HepG2 (cell line): ENCODE measurements at regions not wholly inside any gene's neighbourhood (a gene's known extent, or its start where the extent isn't known, plus 50 kb on each side); places are given as distances from the start of the nearest gene placed in this dataset.

ENCODE experiments used
- ATAC-seq: fragments of 200-7000 bp; cut with Tn5 transposase; 3 replicates; pipeline ENCODE4 v1.9.1; 2020; ENCODE audit warnings: mild to moderate bottlenecking, moderate library complexity
- BruUV-seq: library from RNA; stranded (reverse); fragments of 400-500 nt; replicated peaks from 2 replicates; lab custom pipeline; 2021; lab: Mats Ljungman, UMichigan
- CTCF ChIA-PET: fragments of 300-600 bp; formaldehyde crosslinking; extraction: SDS; loops from one replicate; lab custom pipeline; 2021; ENCODE audit warnings: low total read pairs, inconsistent platforms, low intra/inter-chr PET ratio; lab: Yijun Ruan, JAX
- POLR2A ChIA-PET: fragments of 350-600 bp; sonication (Branson Sonifier 250); formaldehyde crosslinking; loops from one replicate; lab custom pipeline; 2020; ENCODE audit warnings: antibody characterized with exemption, inconsistent platforms; lab: Yijun Ruan, JAX
- DNase-seq: peaks from one replicate; pipeline ENCODE4 v3.0.0-alpha.2; 2015; ENCODE audit warnings: low spot score
- FAIRE-seq: peaks from 3 replicates; lab custom pipeline; 2011; peaks lifted over from hg19 to GRCh38; lab: Jason Lieb, UNC
- H2AFZ ChIP-seq: one replicate; pipeline ENCODE4 v1.6.1; 2011; ENCODE audit warnings: low read length, inconsistent platforms
- H3K27ac ChIP-seq: fragments of 300-600 bp; 3 replicates; pipeline ENCODE4 v1.8.0; 2011; ENCODE audit warnings: mixed run types, mild to moderate bottlenecking, mixed read lengths, low read length, inconsistent platforms; ENCODE audit not compliant: insufficient read depth; ENCODE audit errors: extremely low read length
- H3K27me3 ChIP-seq, 2 experiments: fragments of 200-600 bp in 1 of 2; 2 replicates in 1 of 2; 3 replicates in 1 of 2; pipeline versions ENCODE4 v1.6.0 to v1.8.0; 2011; ENCODE audit warnings: low read length in 2 of 2, mild to moderate bottlenecking in 2 of 2, moderate library complexity in 2 of 2, inconsistent platforms in 1 of 2; ENCODE audit not compliant: insufficient read depth in 2 of 2, control insufficient read depth in 1 of 2
- H3K36me3 ChIP-seq, 2 experiments: fragments of 200-600 bp in 1 of 2; replicated peaks in 1 of 2; 2 replicates in 1 of 2; 3 replicates in 1 of 2; pipeline versions ENCODE4 v1.5.1 to v1.8.0; 2011; ENCODE audit warnings: low read length in 2 of 2, inconsistent platforms in 1 of 2; ENCODE audit not compliant: insufficient read depth in 2 of 2, control insufficient read depth in 1 of 2
- H3K4me1 ChIP-seq: 2 replicates; pipeline ENCODE4 v1.5.1; 2012; ENCODE audit warnings: low read length, inconsistent platforms; ENCODE audit not compliant: insufficient read depth
- H3K4me2 ChIP-seq: 2 replicates; pipeline ENCODE4 v1.6.0; 2011; ENCODE audit warnings: low read depth, low read length, inconsistent platforms
- H3K4me3 ChIP-seq, 3 experiments: fragments of 200-600 bp in 1 of 3; sonication (generic), shearing (Covaris generic) in 1 of 3; replicated peaks in 1 of 3; 2 replicates each; pipeline ENCODE4 v1.5.1; 2011 to 2016; ENCODE audit warnings: low read length in 3 of 3, inconsistent platforms in 2 of 3, low read depth in 2 of 3, mild to moderate bottlenecking in 2 of 3, control low read depth in 1 of 3, mixed read lengths in 1 of 3; ENCODE audit not compliant: insufficient read depth in 1 of 3
- H3K79me2 ChIP-seq: one replicate; pipeline ENCODE4 v1.6.1; 2011; ENCODE audit warnings: low read length, inconsistent platforms; ENCODE audit not compliant: insufficient read depth
- H3K9ac ChIP-seq: 2 replicates; pipeline ENCODE4 v1.6.0; 2011; ENCODE audit warnings: mild to moderate bottlenecking, low read depth, low read length, inconsistent platforms; ENCODE audit not compliant: insufficient read depth
- H3K9me3 ChIP-seq: 2 replicates; pipeline ENCODE4 v1.5.1; 2012; ENCODE audit warnings: mild to moderate bottlenecking, low read length
- H4K20me1 ChIP-seq: 2 replicates; pipeline ENCODE4 v1.6.0; 2011; ENCODE audit warnings: inconsistent platforms, mild to moderate bottlenecking, low read length, moderate library complexity; ENCODE audit not compliant: insufficient read depth
- BRD4 ChIP-seq: sonication (generic); formaldehyde crosslinking; IDR thresholded peaks from 2 replicates; pipeline ENCODE4 v1.4.0; 2020; ENCODE audit warnings: missing genetic modification reagents
- CBX2 ChIP-seq, 2 experiments: fragments of 200-600 bp in 1 of 2; sonication (generic); formaldehyde crosslinking in 1 of 2; IDR thresholded peaks; 2 replicates each; pipeline versions ENCODE4 v1.7.0 to v1.8.1; 2018 to 2022; ENCODE audit warnings: low read depth in 2 of 2, low read length in 1 of 2, mild to moderate bottlenecking in 1 of 2, missing genetic modification reagents in 1 of 2
- CBX5 ChIP-seq: sonication (generic); formaldehyde crosslinking; IDR thresholded peaks from 2 replicates; pipeline ENCODE4 v1.4.0; 2020; ENCODE audit warnings: missing genetic modification reagents, borderline replicate concordance
- CREB1 ChIP-seq, 2 experiments: fragments of 450-650 bp in 1 of 2; IDR thresholded peaks; 2 replicates each; pipeline ENCODE4 v1.6.1; 2016 to 2017; ENCODE audit warnings: control low read depth in 1 of 2, mild to moderate bottlenecking in 1 of 2, missing compliant biosample characterization in 1 of 2, missing genetic modification characterization in 1 of 2
- ELF1 ChIP-seq: sonication (generic); formaldehyde crosslinking; IDR thresholded peaks from 2 replicates; pipeline ENCODE4 v1.4.0; 2020; ENCODE audit warnings: missing genetic modification reagents
- FIP1L1 ChIP-seq: fragments of 200-400 bp; formaldehyde crosslinking; IDR thresholded peaks from 2 replicates; pipeline ENCODE4 v1.6.1; 2018; ENCODE audit warnings: low read depth, mild to moderate bottlenecking, low read length, moderate library complexity, borderline replicate concordance; ENCODE audit not compliant: insufficient read depth
- MAFF ChIP-seq: IDR thresholded peaks from 2 replicates; pipeline ENCODE4 v1.6.1; 2011; ENCODE audit warnings: low read depth, low read length, improper control_type of control experiment
- MAFK ChIP-seq, 2 experiments: IDR thresholded peaks in 1 of 2; conservative IDR thresholded peaks in 1 of 2; 2 replicates each; pipeline ENCODE4 v1.6.1; 2011; ENCODE audit warnings: improper control_type of control experiment in 2 of 2, low read length in 2 of 2
- PHF8 ChIP-seq: sonication (generic); formaldehyde crosslinking; IDR thresholded peaks from 2 replicates; pipeline ENCODE4 v1.5.0; 2020; ENCODE audit warnings: missing genetic modification reagents
- SAFB2 ChIP-seq: sonication (generic); formaldehyde crosslinking; IDR thresholded peaks from 2 replicates; pipeline ENCODE4 v1.5.1; 2020; ENCODE audit warnings: missing genetic modification reagents, low read depth, mild to moderate bottlenecking, borderline replicate concordance
- SAP130 ChIP-seq: IDR thresholded peaks from 2 replicates; pipeline ENCODE4 v1.6.1; 2016; ENCODE audit warnings: low read depth
- XRCC5 ChIP-seq: fragments of 200-400 bp; formaldehyde crosslinking; optimal IDR thresholded peaks from 2 replicates; pipeline ENCODE3; 2017; ENCODE audit warnings: mild to moderate bottlenecking, low read length
- ZNF251 ChIP-seq: sonication (generic); formaldehyde crosslinking; IDR thresholded peaks from 2 replicates; pipeline ENCODE4 v1.9.0; 2021; ENCODE audit warnings: mild to moderate bottlenecking, missing genetic modification reagents
- ZNF30 ChIP-seq: sonication (generic); formaldehyde crosslinking; IDR thresholded peaks from 2 replicates; pipeline ENCODE4 v1.5.0; 2020; ENCODE audit warnings: mild to moderate bottlenecking, missing genetic modification reagents
- ZNF746 ChIP-seq: sonication (generic); formaldehyde crosslinking; IDR thresholded peaks from 2 replicates; pipeline ENCODE4 v1.8.0; 2022; ENCODE audit warnings: mild to moderate bottlenecking, missing genetic modification reagents
- WGBS: methylation state at CpG from one replicate; pipeline ENCODE4 v1.1.6; 2017; ENCODE audit warnings: low lambda C conversion rate; 5-methylcytosine and 5-hydroxymethylcytosine counted together
- in situ Hi-C: cut with HindIII; loops from 2 replicates; pipeline ENCODE4 v1.10.0; 2017; ENCODE audit warnings: low pct_unique_long_range_greater_than_20kb; ENCODE audit not compliant: extremely low pct_ligation_motif_present
- intact Hi-C: fragments of 100-400 bp; cut with micrococcal nuclease; formaldehyde crosslinking; loops from one replicate; pipeline ENCODE4 v1.10.0; 2022; ENCODE audit not compliant: unreplicated experiment
- TF ChIP-seq, protein P1 (sequence below): sonication (generic); formaldehyde crosslinking; IDR thresholded peaks from 2 replicates; pipeline ENCODE4 v1.4.0; 2020; ENCODE audit warnings: missing genetic modification reagents

DNA sequence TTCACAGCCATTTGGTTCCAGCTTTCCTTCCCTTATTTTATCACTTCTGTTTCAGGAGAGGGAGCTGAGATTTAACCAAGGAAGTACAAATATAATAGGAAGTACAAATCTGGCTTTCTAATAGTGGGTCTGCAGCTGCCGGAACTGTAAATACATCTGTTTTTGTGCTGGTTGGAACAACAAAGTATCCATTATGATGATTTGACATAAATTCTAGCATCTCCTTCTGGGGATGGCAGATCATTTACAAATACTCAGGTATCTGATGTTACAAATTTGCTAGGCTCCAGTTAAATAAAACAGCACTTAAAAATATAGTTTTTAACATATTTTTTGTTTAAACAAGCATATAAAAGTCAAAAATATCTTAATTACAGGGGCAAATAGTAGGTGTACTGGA is 131.3 kb upstream of the SMIM21 start:
- Histone ChIP-seq H4K20me1 (no peaks in the 10 kb centered on the region), H3K79me2 (no peaks in the 10 kb centered on the region), H3K4me2 (no peak overlapping the region), H3K4me3 (no peak overlapping the region), H3K27ac (no peak overlapping the region), H3K4me1 (no peaks in the 10 kb centered on the region), H3K9me3 (no peaks in the 10 kb centered on the region), H3K27me3 (peaks cover 0 to 33% of the 10 kb centered on the region in 2 experiments; a peak in 2 of 5 replicates), H3K36me3 (no peaks in the 10 kb centered on the region), H2AFZ (no peak overlapping the region), H3K9ac (no peak overlapping the region)
- no TSS peak for BruUV-seq
- DNase-seq = no peak
- TF ChIP-seq CBX2 (IDR thresholded peaks at IDR 0.05; ENCODE audit: low read depth, low read length) (no peak), CBX2 (CRISPR knock-in tag; IDR thresholded peaks at IDR 0.05; ENCODE audit: low read depth) (no peak), SAP130 (CRISPR knock-in tag) (no peak), MAFK (conservative IDR thresholded peaks at IDR 0.05 in 1 of 2, IDR thresholded peaks at IDR 0.05 in 1 of 2; ENCODE audit: low read length in 2 of 2) (peak; percentile 52 to 64; a peak in 3 of 4 replicates), ZNF746 (CRISPR knock-in tag) (no peak), SAFB2 (CRISPR knock-in tag) (no peak), BRD4 (CRISPR knock-in tag) (no peak), ZNF30 (no peak), MAFF (peak; percentile 54), CREB1 (IDR thresholded peaks at IDR 0.05) (no peak), CREB1 (CRISPR knock-in tag; IDR thresholded peaks at IDR 0.05) (no peak), ZNF251 (CRISPR knock-in tag) (no peak), FIP1L1 (no peak), CBX5 (CRISPR knock-in tag) (no peak), XRCC5 (no peak), ELF1 (CRISPR knock-in tag) (no peak), PHF8 (CRISPR knock-in tag) (no peak)
- TF ChIP-seq, protein P1, sequence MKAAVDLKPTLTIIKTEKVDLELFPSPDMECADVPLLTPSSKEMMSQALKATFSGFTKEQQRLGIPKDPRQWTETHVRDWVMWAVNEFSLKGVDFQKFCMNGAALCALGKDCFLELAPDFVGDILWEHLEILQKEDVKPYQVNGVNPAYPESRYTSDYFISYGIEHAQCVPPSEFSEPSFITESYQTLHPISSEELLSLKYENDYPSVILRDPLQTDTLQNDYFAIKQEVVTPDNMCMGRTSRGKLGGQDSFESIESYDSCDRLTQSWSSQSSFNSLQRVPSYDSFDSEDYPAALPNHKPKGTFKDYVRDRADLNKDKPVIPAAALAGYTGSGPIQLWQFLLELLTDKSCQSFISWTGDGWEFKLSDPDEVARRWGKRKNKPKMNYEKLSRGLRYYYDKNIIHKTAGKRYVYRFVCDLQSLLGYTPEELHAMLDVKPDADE (CRISPR knock-in tag) = no peak
- ChIA-PET POLR2A (no interaction called here), CTCF (no interaction called here)
- 4% methylated on average over 1 of the region's 1 CpG for WGBS
- in situ Hi-C loops = no loop called here
- intact Hi-C loops = no loop called here
- FAIRE-seq = no peak
- ATAC-seq = no peak
